ENCODE measurements at regions not wholly inside any gene's neighbourhood (a gene's known extent, or its start where the extent isn't known, plus 50 kb on each side); places are given as distances from the start of the nearest gene placed in this dataset.
"Not testable (repeated sequence)": the region's sequence is repeated elsewhere in the genome, so short reads cannot be mapped to it uniquely, and the experiment has no call there.

- no peak overlapping the region for H3K4me3 ChIP-seq
- no peak for DNase-seq
- TF ChIP-seq, protein P1, sequence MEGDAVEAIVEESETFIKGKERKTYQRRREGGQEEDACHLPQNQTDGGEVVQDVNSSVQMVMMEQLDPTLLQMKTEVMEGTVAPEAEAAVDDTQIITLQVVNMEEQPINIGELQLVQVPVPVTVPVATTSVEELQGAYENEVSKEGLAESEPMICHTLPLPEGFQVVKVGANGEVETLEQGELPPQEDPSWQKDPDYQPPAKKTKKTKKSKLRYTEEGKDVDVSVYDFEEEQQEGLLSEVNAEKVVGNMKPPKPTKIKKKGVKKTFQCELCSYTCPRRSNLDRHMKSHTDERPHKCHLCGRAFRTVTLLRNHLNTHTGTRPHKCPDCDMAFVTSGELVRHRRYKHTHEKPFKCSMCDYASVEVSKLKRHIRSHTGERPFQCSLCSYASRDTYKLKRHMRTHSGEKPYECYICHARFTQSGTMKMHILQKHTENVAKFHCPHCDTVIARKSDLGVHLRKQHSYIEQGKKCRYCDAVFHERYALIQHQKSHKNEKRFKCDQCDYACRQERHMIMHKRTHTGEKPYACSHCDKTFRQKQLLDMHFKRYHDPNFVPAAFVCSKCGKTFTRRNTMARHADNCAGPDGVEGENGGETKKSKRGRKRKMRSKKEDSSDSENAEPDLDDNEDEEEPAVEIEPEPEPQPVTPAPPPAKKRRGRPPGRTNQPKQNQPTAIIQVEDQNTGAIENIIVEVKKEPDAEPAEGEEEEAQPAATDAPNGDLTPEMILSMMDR (IDR thresholded peaks at IDR 0.05), result no peak
- TF ChIP-seq POLR2A (IDR thresholded peaks at IDR 0.05), result no peak
Observed at GRCh38 chr10:80714566-80714965, 176.9 kb downstream of the SH2D4B start.

GRCh38 chr10:80718024-80718423 is 180.3 kb downstream of the SH2D4B start:
- Histone ChIP-seq H3K27me3 (no peaks in the 10 kb centered on the region), H3K36me3 (no peaks in the 10 kb centered on the region), H3K4me3 (no peak overlapping the region), H3K9me3 (no peaks in the 10 kb centered on the region), H3K4me1 (no peaks in the 10 kb centered on the region), H3K27ac (no peak overlapping the region)
- no peak for DNase-seq
- TF ChIP-seq POLR2A (IDR thresholded peaks at IDR 0.05), result no peak
- TF ChIP-seq, protein P1 (IDR thresholded peaks at IDR 0.05), result no peak

More at GRCh38 chr10:80714566-80714965, 176.9 kb downstream of the SH2D4B start:
- Histone ChIP-seq H3K27me3 (no peaks in the 10 kb centered on the region), H3K27ac (no peak overlapping the region), H3K9me3 (no peaks in the 10 kb centered on the region), H3K4me1 (no peaks in the 10 kb centered on the region), H3K36me3 (no peaks in the 10 kb centered on the region)

GRCh38 chr10:80719935-80720334 is 182.2 kb downstream of the SH2D4B start:
- no peak overlapping the region for H3K27ac ChIP-seq
- TF ChIP-seq POLR2A (IDR thresholded peaks at IDR 0.05), result no peak
- TF ChIP-seq, protein P1 (IDR thresholded peaks at IDR 0.05), result no peak
- no peaks in the 10 kb centered on the region for H3K4me1 ChIP-seq
- no peaks in the 10 kb centered on the region for H3K27me3 ChIP-seq
- H3K4me3 ChIP-seq, result no peak overlapping the region
- DNase-seq, result no peak
- H3K9me3 ChIP-seq, result no peaks in the 10 kb centered on the region
- no peaks in the 10 kb centered on the region for H3K36me3 ChIP-seq

DNA sequence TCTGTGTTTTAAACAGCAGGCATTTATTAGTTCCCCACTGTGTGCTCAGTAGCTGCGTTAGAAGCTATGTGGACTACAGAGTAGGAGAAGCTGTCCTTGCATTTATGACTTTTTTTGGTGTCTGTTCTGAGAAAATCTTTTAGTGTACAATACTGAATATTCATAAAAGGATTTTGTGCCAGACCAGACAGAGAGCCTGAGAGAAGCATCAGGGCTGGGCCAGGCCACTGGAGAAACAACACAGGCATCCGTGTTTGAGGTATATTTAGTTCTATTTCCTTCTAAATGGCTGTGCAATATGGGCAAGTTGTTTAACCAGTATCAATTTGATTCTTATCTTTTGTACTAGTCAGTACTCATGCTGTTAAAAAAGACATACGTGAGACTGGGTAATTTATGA is 182.8 kb downstream of the SH2D4B start:
- TF ChIP-seq, protein P1 (IDR thresholded peaks at IDR 0.05), result no peak
- no peak for TF ChIP-seq POLR2A (IDR thresholded peaks at IDR 0.05)
- H3K4me3 ChIP-seq, result no peak overlapping the region

DNA sequence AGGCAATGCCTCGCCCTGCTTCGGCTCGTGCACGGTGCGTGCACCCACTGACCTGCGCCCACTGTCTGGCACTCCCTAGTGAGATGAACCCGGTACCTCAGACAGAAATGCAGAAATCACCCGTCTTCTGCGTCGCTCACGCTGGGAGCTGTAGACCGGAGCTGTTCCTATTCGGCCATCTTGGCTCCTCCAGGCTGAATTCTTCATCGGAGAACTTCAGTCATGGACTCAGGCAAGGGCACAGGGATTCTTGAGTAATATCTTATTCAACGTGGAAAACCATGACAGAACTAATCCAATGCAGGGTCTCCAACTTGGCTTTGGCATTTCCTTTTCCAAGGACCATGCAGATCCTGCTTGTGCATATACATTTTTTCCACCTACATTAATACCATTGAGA is 190.7 kb downstream of the SH2D4B start:
- H3K36me3 ChIP-seq, H3K27ac ChIP-seq, DNase-seq, H3K4me3 ChIP-seq, H3K9me3 ChIP-seq, H3K4me1 ChIP-seq, H3K27me3 ChIP-seq: not testable (repeated sequence)

More for the DNA sequence above, 182.8 kb downstream of the SH2D4B start:
- Histone ChIP-seq H3K27ac (no peak overlapping the region), H3K4me1 (no peaks in the 10 kb centered on the region), H3K9me3 (no peaks in the 10 kb centered on the region), H3K27me3 (no peaks in the 10 kb centered on the region), H3K36me3 (no peaks in the 10 kb centered on the region)
- DNase-seq, result no peak

DNA sequence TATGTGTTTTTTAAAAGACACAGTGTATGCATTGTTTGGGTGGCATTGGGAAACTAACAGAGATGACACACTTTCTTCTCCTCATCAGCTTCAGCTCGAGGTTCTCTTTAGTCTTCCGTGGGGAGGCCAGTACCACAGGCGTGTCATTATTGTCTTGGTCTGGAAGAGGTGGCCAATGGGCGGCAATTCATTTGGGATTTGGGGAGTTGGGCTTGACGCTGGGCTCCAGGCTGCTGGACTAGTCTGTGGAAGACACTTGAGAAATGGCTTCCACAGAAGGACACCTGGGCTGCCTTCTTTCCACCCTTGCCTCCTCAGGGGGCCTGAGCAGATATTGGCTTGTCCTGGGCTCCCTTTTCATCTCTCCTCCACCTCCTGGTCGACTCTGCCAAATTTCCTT is 192.2 kb downstream of the SH2D4B start:
- Histone ChIP-seq H3K27me3 (no peaks in the 10 kb centered on the region), H3K4me1 (no peaks in the 10 kb centered on the region), H3K9me3 (no peaks in the 10 kb centered on the region), H3K36me3 (no peaks in the 10 kb centered on the region), H3K27ac (no peak overlapping the region), H3K4me3 (no peak overlapping the region)
- DNase-seq, result no peak
- TF ChIP-seq, protein P1 (IDR thresholded peaks at IDR 0.05), result no peak
- TF ChIP-seq POLR2A (IDR thresholded peaks at IDR 0.05), result no peak
